DMS79 (cell line): ENCODE measurements at regions not wholly inside any gene's neighbourhood (a gene's known extent, or its start where the extent isn't known, plus 50 kb on each side); places are given as distances from the start of the nearest gene placed in this dataset.

Experiments used
- DNase-seq: peaks from one replicate; lab custom pipeline; 2025; lab: John Stamatoyannopoulos, UW

DNA sequence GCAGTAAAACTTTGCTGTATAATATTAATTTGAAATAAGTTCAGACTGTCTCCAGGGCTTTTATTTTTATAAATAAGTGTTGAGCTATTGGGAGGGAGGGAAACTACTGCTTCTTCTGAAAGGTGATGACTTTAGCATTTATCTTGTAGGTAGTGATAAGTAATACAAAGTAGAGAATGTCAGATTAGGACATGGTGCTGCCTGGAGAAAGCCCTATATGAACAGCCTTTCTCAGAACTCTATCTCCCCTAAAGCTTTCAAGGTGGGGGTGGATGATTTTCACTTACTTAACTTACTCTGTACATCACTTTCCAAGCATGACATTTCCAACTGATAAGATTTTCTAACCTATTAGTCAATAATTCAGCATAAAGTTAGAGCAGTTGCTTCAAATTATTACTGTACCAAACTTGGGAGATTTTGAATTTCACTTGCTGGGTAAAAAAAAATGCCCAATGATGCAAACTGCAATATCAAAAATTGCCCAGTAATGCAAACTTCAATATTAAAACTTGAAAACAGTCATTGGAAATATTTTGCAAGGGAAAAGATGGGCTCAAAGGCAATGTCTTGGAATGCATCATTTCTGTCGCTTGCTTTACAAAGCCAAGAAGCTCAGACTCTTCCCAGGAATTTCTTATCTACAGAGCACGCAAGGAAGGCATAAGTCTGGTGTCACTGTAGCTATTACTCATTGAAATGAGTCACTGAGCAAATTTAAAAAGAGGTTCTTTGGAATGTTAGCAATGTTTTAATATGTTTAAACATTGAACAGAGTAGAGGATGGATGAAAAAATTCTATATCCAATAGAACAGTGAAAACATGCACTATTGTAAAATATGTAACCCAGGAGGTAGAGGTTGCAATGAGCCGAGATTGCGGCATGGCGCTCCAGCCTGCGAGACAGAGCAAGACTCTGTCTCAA, 569.5 kb downstream of the PSAT1 start:
- no peak for DNase-seq

DNA sequence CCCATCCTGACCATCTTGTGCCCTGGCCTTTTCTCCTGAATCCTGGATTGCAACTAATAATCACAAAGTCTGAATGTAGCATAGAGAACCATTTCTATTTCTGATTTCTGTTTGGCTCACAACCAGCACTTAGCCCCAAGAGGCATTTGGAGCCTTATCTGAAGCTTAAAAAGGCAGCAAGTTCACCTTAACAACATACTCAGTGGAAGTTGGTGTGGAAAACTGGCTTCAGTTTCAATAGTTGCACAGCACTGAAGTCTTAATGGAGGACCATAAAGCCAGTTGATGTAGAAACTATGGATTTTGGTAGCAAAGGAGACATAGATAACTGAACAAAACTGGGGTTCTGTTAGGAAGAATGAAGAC, 574.1 kb downstream of the PSAT1 start:
- DNase-seq: no peak

DNA sequence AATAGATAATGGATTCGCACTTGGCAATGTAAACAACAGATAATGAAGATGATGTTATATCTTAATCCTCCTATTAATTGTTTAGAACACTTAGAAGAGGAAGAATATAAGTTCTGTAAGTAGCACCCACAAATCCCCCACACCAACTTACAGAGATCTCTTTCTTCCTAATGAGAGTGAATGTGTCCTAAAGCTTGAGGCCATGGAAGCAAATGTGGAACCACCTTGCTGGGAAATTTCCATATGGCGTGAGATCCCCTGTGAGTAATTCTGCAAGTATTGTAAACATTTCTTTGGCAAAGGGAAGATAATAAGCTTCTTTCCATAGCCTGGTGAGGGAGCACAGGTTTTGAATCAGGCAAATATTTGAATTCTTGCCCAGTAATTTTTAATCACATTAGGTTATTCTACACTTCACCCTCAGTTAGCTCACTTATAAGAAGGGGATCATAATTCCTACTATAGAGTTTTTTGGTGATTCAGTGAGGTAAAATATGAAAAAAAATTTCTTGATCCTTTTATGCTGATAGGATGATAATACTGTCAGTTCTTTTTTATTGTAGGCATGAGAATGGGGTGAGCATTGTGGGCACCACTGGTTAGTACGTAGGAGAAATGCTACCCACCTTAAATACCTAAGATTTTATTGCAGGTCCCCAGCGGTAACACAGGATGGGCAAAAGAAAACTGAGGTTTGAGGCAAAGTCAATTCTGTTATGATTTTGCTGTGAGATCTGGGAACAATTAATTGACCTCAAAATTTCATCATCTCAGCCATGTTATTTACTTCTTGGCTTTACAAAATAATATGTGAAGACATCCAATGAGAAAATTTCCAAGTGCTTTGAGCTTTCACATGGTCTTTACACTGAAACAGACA, 574.8 kb downstream of the PSAT1 start:
- no peak for DNase-seq

DNA sequence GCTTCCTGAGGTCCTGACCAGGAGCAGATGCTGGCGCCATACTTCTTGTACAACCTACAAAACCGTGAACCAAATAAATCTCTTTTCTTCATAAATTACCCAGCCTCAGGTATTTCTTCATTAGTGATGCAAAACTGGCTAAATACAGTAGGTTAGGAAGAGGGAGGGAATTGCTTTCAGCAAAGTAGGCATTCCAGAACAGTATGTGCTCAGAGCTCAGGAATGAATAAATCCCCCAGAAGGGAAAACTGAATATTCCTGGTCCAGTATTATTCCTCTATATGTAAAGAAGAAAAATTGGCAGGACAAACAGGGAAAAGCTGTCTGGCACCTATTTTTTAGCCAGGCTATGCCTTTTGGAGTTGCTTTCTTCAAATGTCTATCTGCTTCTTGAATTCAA, 577.1 kb downstream of the PSAT1 start:
- no peak for DNase-seq

DNA sequence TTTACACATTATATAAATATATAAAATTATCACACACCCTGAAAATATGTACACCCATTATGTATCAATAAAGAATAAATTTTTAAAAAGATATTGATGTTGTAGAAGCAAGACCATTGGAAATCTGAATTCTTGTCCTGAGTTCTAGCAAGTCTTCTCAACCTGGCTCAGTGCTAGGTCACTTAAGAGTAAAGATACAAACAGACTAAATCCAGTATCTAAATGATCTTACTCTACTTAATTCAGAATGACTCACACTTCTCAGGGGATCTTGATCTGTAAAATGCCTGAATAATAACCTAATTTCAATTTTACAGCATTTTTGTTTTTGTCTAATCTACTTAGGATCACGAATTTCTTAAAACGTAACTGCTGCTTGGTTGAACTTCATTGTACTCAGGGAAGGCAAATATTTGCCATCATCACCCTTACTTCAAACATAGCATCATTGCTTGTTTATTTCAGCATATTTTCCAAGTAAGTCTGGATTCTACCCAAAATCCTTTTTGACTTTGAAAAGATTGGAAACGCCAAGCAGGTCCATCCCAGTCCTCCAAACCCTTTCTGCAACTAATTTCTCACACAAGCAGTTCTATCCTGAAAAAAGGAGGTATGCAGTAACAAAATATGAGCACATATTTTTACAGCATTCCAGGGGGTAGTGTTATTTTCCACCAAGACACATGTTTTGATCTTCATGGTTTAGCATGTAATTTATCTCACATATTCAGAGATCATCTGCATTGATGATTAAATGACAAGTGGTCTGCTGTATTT, 582.6 kb downstream of the PSAT1 start:
- DNase-seq: no peak

DNA sequence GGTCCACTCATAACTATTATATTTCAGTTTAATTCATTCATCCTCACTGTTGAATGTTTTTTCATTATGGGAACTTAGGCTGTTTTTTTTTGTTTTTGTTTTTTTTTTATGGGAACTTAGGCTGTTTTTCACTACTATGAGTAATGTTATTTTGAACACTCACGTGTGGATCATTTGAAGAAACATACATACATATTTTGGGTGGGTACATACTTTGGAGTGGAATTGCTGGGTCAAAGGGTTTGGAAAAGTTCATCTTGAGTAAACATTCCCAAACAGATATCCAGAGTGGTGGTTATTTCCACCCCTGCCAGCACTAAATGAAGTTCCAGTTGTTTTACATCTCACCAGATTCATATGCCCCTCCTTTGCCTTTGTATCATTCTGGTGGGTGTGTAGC, 584.4 kb downstream of the PSAT1 start:
- no peak for DNase-seq

DNA sequence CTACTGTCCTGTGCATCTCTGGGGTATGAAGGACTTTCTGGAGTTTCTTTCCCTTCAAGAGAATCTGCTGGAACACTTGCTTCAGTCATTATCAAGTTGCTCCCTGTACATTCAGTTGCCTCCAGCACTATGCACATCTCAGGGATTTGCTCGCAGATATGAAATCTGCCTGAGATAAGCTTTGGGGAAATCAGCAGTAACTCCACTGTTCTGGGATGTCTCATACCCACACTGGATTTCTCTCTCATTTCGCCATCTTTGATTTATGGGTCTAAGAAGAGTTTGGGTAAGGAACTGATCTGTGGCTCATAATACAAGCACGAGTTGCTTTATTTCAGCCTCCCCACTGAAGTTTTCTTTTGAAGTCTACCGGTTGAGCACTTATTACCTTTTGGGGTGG, 585.6 kb downstream of the PSAT1 start:
- no peak for DNase-seq

DNA sequence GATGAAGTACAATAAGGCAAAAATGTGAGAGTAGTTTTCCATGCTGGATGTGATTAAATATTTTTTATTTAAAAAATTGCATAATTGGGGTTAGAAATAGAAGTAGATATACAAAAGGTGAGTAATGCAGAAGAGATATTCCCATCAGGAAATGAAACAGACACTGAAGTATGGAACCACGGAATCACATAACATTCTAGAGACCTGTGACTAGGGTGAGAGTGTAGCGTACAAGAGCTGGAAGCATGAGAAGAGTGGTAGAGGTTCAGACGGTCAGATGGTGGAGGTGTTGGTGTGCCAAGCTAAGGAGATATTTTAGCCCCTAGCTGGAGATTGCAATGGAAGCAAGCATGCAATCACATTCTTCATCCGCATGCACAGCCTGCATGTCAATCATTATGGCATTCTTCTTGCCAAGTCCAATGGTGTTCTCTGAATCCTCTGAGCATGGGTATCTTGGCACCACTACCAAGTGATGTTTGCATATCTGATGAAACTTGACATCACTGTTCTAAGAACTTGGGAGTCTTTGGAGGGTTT, 587.8 kb downstream of the PSAT1 start:
- DNase-seq: no peak

DNA sequence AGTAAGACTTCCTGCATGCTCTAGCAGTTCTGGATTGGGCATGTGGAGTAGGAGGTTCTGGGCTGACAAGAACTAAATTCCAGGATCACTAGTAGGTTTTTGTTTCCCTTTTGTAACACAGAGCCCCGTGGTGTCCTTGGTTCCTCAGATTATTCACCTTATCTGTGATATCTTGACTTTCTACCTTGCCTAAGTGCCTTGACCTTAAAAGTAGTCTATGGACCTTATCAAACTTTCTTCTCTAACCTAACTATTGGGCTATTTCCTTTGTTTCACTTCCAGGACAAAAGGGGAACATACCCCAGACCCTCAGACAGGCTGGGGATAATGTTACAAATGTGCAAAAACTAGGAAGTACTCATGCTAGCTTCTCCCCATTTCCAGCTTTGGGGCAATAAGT, 595.3 kb downstream of the PSAT1 start:
- no peak for DNase-seq

DNA sequence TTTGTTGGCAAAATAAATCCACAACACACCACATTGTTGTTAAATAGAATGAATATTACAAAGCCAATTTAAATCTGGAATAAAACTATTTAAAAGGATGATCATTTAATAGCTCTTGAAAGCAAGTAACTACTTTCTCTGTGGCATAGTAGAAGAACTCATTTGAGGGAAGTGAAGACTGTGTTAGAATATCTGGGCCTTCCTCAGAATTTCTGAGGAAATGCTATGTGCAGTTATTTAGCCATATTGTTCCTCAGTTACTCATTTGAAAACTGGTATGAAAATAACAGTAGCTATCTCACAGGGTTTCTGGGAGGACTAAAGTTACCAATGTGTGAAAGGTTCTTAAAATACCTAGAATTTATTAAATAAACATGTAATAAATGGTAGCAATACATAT, 595.8 kb downstream of the PSAT1 start:
- no peak for DNase-seq

DNA sequence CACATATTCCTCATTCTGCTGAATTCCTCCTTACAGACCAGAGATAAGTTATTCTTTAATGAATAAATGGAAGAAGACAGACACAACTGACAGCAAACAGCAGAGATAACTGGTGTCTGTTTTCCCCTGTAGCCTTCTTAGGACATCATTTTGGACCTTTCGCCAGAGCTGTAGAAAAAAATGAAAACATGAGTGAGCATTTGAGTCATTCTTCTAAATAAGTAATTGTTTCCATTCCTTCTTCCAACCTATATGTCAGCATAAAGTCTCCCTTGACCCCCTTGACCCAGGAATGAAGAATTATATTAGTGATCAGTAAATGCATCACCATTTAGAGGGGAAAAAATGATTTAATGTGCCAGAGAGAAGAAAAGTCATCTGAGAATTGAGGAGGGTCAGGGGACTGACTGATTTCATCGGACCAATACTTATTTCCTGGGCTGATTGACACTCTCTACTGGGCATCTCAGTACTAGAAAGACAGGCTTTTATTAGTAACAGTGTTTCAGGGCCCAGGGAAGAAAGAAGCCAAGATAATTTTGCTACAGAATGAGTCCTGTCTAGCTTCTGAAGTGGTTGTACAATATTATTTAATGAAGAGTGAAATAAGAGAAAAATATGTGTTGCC, 597.0 kb downstream of the PSAT1 start:
- DNase-seq: no peak

DNA sequence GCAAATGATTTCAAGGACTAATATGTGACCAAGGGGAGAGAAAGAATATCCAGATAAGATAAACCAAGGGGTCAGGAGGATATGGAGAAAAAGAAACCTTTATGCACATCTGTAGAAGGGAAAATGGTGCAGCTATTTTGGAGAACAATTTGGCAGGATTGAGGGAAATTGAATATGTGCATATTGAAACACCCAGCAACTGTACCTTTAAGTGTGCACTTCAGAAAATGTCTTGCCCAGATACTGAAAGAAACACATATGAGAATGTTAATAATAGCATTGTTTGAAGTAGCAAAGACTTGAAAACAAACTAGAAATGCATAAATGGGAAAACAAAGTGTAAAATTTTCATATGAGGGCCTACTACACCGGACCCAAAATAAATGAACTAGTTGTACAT, 599.6 kb downstream of the PSAT1 start:
- DNase-seq: no peak

DNA sequence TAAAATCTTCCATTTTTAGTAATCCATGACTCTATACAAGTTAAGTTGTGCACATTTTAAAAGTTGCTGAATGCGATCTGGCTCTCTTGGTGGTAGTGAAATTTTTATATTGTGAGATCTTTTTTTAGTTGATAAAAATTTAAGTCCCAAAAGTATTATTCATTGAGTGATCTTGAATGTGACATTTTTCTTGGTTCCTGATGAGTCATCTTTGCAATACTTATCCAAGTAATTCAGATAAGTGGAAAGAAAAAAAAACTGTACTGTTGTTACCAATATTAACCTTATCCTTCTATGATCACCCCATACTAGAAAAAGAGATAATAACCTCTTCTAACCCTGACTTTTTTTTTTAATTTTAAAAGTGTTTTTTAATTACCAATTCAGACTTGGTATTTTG, 601.3 kb downstream of the PSAT1 start:
- DNase-seq: no peak

DNA sequence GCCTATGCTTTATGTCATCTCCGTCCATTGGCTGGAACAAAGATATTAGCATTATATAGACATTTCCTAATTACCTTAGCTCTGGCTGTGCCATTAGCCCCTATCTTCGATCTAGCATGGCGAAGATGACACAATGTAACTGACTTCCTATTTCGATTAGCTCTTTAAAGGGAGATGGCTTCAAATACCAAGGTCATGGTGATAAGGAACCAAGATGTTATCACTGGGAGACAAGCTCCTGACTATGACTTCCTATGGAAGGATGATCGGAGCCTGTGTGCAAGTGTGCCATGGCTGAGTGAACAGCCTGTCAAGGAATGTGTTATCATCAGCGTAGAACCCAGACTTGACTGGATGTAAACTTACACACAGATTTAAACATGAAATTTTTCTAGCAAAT, 602.1 kb downstream of the PSAT1 start:
- no peak for DNase-seq

DNA sequence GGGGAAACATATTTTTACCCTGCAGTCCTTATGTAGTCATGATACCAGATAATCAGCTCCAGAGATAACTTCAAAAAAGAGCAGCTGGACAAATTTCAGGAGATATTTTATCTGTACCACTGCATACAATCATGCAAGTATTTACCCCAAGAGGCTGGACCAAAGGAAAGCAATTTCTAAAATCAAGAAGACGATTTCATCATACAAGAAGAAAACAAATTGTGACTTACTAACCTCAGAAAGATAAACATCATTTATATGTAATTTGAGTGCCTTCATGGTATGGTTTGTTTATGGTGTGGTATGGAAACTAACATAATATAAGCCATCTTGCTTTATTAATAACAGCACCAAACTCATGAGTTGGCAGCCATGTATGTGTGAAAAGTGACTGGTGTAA, 603.6 kb downstream of the PSAT1 start:
- DNase-seq: no peak

DNA sequence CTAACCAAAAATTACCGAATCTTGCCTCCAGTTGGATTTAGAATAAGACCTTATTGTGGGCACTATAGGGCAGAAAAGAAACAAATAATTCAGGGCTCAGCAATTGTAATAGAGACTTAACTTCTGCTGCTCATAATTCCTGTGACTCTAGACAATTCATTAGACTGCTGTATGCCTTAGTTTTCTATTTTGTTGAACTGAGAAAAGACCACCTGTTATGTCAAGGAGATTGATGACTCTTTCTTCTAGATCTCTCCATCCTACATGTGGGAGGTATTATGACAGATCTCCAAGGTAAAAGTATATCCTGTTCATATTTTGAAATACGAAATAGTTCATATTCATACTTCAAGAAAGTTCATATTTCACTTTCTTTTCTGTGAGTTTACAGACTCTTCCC, 605.1 kb downstream of the PSAT1 start:
- DNase-seq: no peak

DNA sequence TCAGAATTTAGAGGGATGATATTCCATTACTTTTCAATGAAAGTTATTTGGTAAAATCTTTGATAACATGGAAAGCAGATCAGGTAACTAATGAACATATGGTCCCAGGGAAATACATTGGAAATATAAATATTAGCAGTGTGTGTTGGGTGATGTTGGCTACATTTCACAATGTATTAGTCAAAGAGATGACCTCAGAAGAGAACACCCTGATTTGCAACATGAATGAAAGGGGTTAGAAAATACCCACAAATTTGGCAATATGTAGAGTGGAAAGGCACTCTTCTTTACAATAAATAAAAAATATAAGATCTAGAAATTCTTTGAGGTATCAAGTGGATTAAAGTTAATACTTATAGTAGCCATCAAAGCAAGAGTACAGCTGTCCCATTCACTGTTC, 606.7 kb downstream of the PSAT1 start:
- no peak for DNase-seq

DNA sequence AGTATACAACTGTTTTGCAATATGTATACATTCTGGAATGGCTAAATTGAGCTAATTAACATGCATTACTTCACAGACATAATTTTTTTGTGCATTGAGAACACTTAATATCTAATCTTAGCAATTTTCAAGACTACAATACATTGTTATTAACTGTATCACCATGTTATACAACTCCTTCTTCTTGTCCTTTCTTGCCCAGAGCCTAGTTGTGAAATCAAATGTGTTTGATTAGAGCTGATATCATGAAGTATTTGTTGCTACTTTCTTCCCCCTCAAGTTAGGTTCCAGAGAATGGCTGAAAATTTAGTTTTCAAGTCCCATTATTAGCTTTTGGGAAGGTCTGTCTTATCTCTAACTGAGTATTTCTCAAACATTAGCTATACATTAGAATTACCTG, 607.8 kb downstream of the PSAT1 start:
- no peak for DNase-seq

DNA sequence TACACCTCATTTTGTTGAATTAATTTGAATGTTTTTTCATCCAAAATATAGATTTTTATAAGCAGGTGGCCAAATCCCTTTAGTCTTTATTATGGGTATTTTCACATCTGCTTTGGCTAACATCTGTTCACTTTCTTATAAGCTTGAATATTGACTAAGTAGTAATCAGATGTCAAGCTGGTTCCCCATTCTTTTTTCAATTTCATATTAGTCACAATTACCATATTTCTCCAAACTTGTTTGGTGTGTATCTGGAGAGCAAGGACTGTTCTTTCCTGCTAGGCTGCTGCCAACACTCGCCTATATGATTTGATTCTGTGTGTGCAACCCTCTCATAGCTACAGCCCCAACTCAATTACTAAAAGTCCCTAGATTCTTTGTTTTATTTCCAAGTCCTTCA, 608.5 kb downstream of the PSAT1 start:
- no peak for DNase-seq

DNA sequence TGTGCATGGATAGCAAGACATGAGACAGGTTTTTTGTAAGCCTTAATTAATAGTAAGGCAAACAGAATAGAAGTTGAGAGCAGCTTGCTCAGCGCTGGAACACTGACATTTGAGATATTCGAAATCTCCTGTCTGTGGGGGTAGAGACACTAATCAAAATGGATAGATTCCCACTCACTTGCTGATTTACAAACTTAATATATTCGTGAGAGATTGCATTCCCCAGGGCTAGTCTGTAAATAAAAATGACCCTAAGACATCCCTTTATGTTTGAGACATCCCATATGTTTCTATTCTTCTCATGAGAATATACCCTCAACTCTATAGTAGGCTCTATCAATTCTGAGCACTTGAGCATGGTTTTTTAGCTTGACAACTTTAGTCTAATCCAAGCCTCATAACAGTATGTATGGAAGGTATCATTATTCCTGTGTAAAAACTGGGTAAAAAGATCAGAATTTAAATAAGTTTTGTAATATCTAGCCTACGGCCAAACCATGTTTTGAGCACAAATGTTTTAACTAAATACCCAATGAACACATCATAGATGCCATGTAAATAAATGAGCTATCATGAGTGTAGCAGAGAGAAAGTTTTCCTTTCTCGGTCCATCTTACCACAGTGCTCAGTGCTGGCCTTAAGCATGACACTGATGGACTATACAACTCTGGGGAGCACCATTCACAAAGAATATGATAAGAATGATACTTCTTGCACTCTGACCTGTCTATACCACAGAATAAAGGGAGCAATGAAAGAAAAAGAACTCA, 609.2 kb downstream of the PSAT1 start:
- DNase-seq: no peak

DNA sequence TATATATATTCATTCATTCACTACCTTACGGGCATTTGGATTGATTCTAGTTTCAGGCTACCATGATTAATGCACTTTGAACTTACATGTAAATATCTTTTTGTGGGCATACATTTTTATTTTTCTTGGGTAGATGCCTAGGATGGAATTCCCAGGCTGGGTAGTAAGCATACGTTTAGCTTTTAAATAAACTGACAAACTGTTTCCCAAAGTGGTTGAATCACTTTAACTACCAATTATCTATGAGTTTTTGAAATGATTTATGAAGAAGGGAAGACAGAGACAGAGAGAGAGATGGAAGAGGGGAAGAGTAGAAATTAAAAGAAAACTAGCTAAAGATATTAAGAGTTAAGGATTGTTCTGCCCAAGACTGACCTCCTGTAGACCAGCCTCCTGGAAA, 612.6 kb downstream of the PSAT1 start:
- DNase-seq: no peak
